Activated CD4-positive, alpha-beta memory T cell treated with anti-CD3 and anti-CD28 coated beads, Interleukin-2, amount 10 ng/mL, durations not matched to agents 7 days and 5 days (primary cell): ENCODE measurements at regions not wholly inside any gene's neighbourhood (a gene's known extent, or its start where the extent isn't known, plus 50 kb on each side); places are given as distances from the start of the nearest gene placed in this dataset.
"Not testable (repeated sequence)": the region's sequence is repeated elsewhere in the genome, so short reads cannot be mapped to it uniquely, and the experiment has no call there.

ENCODE experiments used
- CTCF ChIA-PET: fragments of 350-600 bp; sonication (Branson Sonifier 250); formaldehyde crosslinking; loops from one replicate; lab custom pipeline; 2021; ENCODE audit warnings: antibody characterized with exemption, inconsistent platforms; lab: Charles Lee
- POLR2A ChIA-PET: fragments of 350-600 bp; sonication (Branson Sonifier 250); formaldehyde crosslinking; loops from one replicate; lab custom pipeline; 2021; ENCODE audit warnings: antibody characterized with exemption; lab: Charles Lee
- DNase-seq: peaks from one replicate; pipeline ENCODE4 v3.0.0-alpha.2; 2020
- H3K27ac Mint-ChIP-seq: one replicate; pipeline ENCODE4 v1.8.0; 2021; ENCODE audit warnings: mild to moderate bottlenecking, mixed read lengths
- H3K27me3 Mint-ChIP-seq: one replicate; pipeline ENCODE4 v1.8.0; 2021; ENCODE audit warnings: mixed read lengths
- H3K36me3 Mint-ChIP-seq: one replicate; pipeline ENCODE4 v1.8.0; 2021; ENCODE audit warnings: low read depth, mixed read lengths
- H3K4me1 Mint-ChIP-seq: one replicate; pipeline ENCODE4 v1.8.0; 2021; ENCODE audit warnings: mixed read lengths
- H3K4me3 Mint-ChIP-seq: one replicate; pipeline ENCODE4 v1.8.0; 2021; ENCODE audit warnings: mild to moderate bottlenecking, mixed read lengths
- H3K9me3 Mint-ChIP-seq: one replicate; pipeline ENCODE4 v1.8.0; 2021; ENCODE audit warnings: mixed read lengths

DNA sequence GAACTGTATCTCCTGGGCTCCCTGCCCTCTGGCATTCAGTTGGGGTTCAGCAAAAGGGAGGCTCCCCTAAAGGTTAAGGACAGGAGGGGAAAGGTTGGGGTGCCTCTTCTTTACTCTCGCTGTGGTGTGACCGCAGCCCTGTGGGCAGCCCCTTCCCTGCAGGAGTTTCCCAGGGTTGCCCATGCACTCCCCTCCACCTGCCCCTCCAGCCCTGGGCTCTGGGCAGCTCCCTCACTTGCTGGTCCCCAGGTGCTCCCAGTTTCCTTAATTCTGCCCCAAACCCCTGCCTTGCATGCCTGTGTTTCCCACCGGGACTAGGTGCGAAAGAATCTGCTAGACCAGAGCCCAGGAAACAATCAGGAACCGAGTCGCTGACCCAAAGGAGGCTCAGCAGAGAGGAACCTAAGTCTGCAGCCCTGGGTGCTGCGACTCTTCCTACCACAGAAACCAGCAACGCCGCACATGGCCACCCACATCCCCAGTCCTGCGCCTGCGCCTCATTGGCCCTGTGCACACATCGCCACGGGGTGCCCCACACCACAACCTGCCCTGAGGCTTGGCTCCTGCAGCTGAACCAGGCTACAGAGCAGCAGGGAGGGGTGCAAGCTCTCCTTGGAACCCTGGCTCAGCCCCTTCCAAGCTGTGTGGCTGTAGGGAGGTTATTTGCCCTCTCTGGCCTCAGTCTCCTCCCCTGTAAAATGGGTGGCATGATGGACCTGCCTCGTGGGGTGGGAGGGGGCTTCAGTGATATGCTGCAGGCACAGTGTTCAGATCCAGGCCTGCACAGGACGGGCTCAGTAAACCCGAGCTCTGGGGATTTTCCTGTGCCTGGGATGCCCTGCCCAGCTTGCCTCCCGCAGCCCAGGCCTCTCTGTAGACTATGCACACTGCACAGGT is 487.6 kb downstream of the PREX1 start:
- DNase-seq = no peak
- Mint-ChIP-seq H3K9me3 (no peaks in the 10 kb centered on the region), H3K4me3 (no peak overlapping the region), H3K36me3 (no peaks in the 10 kb centered on the region), H3K27me3 (peaks cover 28% of the 10 kb centered on the region), H3K4me1 (peaks cover 8% of the 10 kb centered on the region), H3K27ac (no peak overlapping the region)
- ChIA-PET CTCF (no interaction called here), POLR2A (no interaction called here)

DNA sequence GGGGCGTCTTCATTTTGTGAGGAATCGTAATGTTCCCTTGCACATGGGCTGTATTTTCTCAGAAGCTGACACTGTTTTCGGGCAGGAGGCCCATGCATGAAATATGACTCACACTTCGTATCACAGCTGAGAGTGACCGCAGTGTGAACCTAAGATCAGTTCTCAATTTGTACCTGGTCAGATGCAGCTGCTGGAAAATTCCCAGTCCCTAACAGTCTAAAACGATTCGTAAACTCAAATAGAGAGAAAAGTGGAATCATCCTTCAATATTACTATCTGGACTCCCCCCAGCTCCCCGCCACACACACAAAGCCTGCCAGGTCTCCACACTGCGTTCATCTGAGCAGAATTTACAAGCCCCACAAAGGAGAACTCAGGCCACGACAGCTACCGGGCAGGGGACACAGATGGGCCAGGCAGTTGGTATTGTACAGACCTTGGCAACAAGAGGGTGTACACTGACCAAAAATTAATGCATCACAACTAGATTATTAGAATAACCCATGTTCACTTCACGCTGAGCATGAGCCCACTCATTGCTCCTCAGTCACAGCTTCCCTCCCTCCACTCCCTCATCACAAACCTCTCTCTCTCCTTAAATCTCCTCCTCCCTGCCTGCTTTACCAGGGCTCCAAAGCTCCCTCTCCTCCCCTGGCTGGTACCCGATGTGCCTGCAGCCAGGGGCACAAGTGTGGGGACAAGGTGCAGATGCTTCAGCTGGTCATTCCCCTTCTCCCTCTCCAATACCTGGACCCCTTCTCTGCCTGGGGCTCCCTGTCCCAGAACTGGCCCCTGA is 488.4 kb downstream of the PREX1 start:
- no peaks in the 10 kb centered on the region for H3K36me3 Mint-ChIP-seq
- ChIA-PET POLR2A (no interaction called here), CTCF (no interaction called here)

DNA sequence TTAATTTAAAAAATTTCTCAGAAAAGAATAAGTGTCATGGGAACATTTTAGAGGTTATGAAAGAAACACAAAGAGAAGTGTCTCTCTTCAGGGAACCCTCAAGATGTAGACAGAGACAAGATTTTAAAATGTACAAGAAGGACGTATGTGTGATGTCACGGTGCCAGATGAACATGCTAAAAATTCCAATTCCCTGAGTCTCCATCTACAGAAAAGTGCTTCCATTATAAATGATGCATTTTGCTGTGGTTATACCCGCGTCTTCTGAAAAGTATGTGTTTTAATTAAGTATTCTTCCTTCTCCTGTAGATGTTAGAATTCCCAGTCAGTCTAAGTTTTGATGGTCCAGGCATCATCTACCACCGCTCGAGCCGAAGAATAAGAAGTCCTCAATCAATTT is 489.1 kb downstream of the PREX1 start:
- DNase-seq = no peak
- ChIA-PET POLR2A (no interaction called here), CTCF (no interaction called here)
- H3K27me3 Mint-ChIP-seq = peaks cover 30% of the 10 kb centered on the region
- H3K27ac Mint-ChIP-seq = no peak overlapping the region
- H3K4me3 Mint-ChIP-seq = no peak overlapping the region
- peaks cover 8% of the 10 kb centered on the region for H3K4me1 Mint-ChIP-seq
- no peaks in the 10 kb centered on the region for H3K9me3 Mint-ChIP-seq
- H3K36me3 Mint-ChIP-seq = no peaks in the 10 kb centered on the region

More for the DNA sequence above, 488.4 kb downstream of the PREX1 start:
- H3K4me1 Mint-ChIP-seq = peaks cover 8% of the 10 kb centered on the region
- no peaks in the 10 kb centered on the region for H3K9me3 Mint-ChIP-seq
- peaks cover 30% of the 10 kb centered on the region for H3K27me3 Mint-ChIP-seq
- no peak for DNase-seq
- no peak overlapping the region for H3K4me3 Mint-ChIP-seq
- H3K27ac Mint-ChIP-seq = no peak overlapping the region

GRCh38 chr20:48336597-48336996 is 491.2 kb downstream of the PREX1 start:
- CTCF ChIA-PET = no interaction called here
- H3K27me3 Mint-ChIP-seq = peaks cover 33% of the 10 kb centered on the region

DNA sequence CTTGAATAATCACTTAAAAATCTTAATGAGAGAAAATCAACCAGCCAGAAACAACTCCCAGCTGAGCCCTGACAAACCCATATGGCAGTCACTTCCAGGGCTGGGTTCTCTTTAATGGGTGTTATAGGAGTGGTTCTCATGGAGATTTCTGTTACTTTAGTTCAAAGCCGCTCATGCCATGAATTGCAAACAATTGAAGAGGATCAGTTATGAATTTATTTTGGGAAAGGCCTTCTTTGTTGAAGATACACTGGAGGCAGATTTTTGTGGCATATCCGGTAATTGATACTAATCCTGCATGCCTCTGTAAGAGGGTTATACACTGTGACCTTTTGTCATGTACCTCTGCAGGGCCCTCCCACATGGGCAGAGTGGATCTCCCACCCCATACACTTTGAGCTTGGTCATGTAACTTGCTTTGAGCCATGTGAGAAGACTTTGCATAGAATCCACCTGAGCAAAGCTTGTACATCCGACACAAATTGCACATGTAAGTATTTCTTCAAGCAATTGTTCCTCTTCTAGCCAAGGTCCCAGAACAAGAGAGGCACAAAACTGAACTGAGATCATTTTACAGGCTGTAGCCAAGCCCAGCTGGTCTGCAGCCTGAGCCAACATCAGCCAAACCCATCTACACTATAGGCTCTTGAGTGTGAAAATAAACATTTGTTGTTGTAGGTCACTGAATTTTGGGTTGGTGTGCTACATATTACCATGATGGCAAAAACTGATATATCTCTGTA is 492.3 kb downstream of the PREX1 start:
- Mint-ChIP-seq H3K4me1 (peaks cover 4% of the 10 kb centered on the region), H3K4me3 (no peak overlapping the region), H3K36me3 (no peaks in the 10 kb centered on the region), H3K9me3 (no peaks in the 10 kb centered on the region), H3K27me3 (peaks cover 28% of the 10 kb centered on the region), H3K27ac (no peak overlapping the region)
- no peak for DNase-seq
- ChIA-PET CTCF (no interaction called here), POLR2A (no interaction called here)

More at GRCh38 chr20:48336597-48336996, 491.2 kb downstream of the PREX1 start:
- POLR2A ChIA-PET = no interaction called here
- no peaks in the 10 kb centered on the region for H3K36me3 Mint-ChIP-seq
- DNase-seq = no peak
- H3K4me3 Mint-ChIP-seq = no peak overlapping the region
- no peak overlapping the region for H3K27ac Mint-ChIP-seq
- peaks cover 8% of the 10 kb centered on the region for H3K4me1 Mint-ChIP-seq
- H3K9me3 Mint-ChIP-seq = no peaks in the 10 kb centered on the region

GRCh38 chr20:48333707-48334106 is 494.1 kb downstream of the PREX1 start:
- CTCF ChIA-PET = no interaction called here
- POLR2A ChIA-PET = no interaction called here
- Mint-ChIP-seq H3K9me3 (no peaks in the 10 kb centered on the region), H3K4me1 (no peaks in the 10 kb centered on the region), H3K36me3 (no peaks in the 10 kb centered on the region), H3K4me3 (no peak overlapping the region), H3K27me3 (peaks cover 26% of the 10 kb centered on the region), H3K27ac (no peak overlapping the region)
- DNase-seq = no peak

GRCh38 chr20:48332555-48332954 is 495.2 kb downstream of the PREX1 start:
- no peaks in the 10 kb centered on the region for H3K4me1 Mint-ChIP-seq
- ChIA-PET POLR2A (no interaction called here), CTCF (no interaction called here)
- DNase-seq = no peak
- no peak overlapping the region for H3K4me3 Mint-ChIP-seq
- H3K9me3 Mint-ChIP-seq = no peaks in the 10 kb centered on the region
- H3K27me3 Mint-ChIP-seq = peaks cover 26% of the 10 kb centered on the region
- no peak overlapping the region for H3K27ac Mint-ChIP-seq
- no peaks in the 10 kb centered on the region for H3K36me3 Mint-ChIP-seq

GRCh38 chr20:48331518-48332286 is 496.1 kb downstream of the PREX1 start:
- H3K27ac Mint-ChIP-seq = no peak overlapping the region
- H3K4me3 Mint-ChIP-seq = no peak overlapping the region

DNA sequence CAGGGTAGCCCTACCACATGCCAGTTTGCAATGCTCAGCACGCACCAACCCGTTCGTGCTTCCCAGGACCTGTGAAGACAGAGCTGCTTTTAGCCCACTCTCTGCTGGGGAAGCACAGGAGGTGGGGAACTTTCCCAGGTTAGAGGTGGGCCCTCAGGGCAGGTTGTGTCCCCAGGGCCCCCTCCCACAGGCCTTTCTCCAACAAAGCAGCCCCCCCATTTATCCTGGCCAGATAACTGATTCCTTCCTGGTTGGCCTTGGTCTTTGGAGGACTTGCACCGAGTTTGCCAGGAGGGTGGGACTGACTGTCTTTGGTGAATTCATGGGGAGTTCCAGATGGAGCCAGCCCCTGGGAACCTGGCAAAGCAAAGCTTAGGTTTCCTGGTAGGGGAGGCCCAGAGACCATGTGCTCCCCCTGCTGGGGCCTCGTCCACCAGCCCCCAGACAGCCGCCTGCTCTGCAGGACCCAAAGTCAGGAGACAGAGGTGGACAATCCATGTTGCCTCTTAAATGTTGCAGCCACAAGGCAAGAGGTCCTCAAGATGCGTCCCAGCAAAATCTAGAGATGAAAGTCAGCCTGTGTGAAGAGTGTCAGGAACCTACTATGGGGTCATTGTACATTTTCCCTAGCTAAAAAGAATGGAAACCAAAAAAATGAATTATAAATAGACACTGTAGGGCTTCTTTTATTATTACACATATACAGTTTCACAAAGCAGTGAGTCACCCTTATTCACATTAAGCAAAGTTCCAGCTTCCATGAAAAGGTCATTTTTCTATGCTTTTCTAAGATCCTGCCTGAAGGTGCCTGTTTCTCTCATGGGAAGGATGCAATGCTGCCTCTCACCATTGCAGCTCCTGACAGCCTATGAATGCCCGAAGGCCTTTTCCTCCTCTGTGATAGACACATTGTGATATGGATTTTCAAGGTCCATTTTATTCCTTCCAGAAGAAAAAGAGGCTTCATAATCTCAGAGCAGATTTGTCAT is 497.8 kb downstream of the PREX1 start:
- no peak overlapping the region for H3K4me3 Mint-ChIP-seq
- H3K36me3 Mint-ChIP-seq = no peaks in the 10 kb centered on the region
- CTCF ChIA-PET = no interaction called here
- no peaks in the 10 kb centered on the region for H3K9me3 Mint-ChIP-seq
- no peaks in the 10 kb centered on the region for H3K4me1 Mint-ChIP-seq
- peaks cover 15% of the 10 kb centered on the region for H3K27me3 Mint-ChIP-seq
- H3K27ac Mint-ChIP-seq = no peak overlapping the region
- DNase-seq = no peak
- POLR2A ChIA-PET = no interaction called here

More at GRCh38 chr20:48331518-48332286, 496.1 kb downstream of the PREX1 start:
- H3K4me1 Mint-ChIP-seq = no peaks in the 10 kb centered on the region
- ChIA-PET CTCF (no interaction called here), POLR2A (no interaction called here)
- H3K36me3 Mint-ChIP-seq = no peaks in the 10 kb centered on the region
- H3K27me3 Mint-ChIP-seq = peaks cover 23% of the 10 kb centered on the region
- no peaks in the 10 kb centered on the region for H3K9me3 Mint-ChIP-seq
- DNase-seq = no peak

DNA sequence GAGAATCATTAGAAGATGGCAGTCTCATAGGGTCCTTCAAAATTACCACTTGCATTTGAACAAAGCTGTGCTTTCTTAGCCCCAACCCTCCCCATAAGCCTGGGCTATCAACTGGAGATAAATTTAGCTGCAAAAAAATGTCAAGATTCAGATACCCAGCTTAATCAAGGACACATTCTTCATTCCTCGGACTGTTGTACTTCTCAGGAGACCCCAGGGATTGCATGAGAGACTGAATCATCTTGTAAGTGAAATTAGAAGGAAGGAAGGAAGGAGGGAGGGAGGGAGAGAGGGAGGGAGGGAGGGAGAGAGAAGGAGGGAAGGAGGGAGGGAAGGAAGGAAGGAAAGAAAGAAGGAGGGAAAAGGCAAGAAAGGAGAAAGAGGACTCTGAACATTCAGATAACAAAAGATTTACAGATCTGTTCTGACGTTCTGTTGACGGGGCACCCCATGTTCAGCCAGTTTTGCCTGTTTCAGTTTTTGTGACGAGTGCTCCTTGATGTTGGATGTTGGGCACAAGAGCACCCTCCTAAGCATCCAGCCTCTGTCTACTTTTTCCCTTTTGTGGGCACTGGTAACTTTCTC is 498.7 kb downstream of the PREX1 start:
- H3K36me3 Mint-ChIP-seq = no peaks in the 10 kb centered on the region
- no peak for DNase-seq
- CTCF ChIA-PET = no interaction called here
- POLR2A ChIA-PET = no interaction called here
- no peak overlapping the region for H3K27ac Mint-ChIP-seq
- H3K4me1 Mint-ChIP-seq = no peaks in the 10 kb centered on the region
- H3K27me3 Mint-ChIP-seq = peaks cover 13% of the 10 kb centered on the region
- H3K4me3 Mint-ChIP-seq = no peak overlapping the region
- no peaks in the 10 kb centered on the region for H3K9me3 Mint-ChIP-seq

- CTCF ChIA-PET, DNase-seq, H3K4me1 Mint-ChIP-seq, POLR2A ChIA-PET, H3K9me3 Mint-ChIP-seq, H3K27ac Mint-ChIP-seq, H3K36me3 Mint-ChIP-seq, H3K4me3 Mint-ChIP-seq: not testable (repeated sequence)
- peaks cover 16% of the 10 kb centered on the region for H3K27me3 Mint-ChIP-seq
Observed at GRCh38 chr20:48327848-48328247, 500.0 kb downstream of the PREX1 start.
